Lung (tissue), 9 donors: ENCODE measurements at regions not wholly inside any gene's neighbourhood (a gene's known extent, or its start where the extent isn't known, plus 50 kb on each side); places are given as distances from the start of the nearest gene placed in this dataset.
A peak's percentile ranks its signal among the peaks of the same experiment; 100 is the strongest.
"Not testable (repeated sequence)": the region's sequence is repeated elsewhere in the genome, so short reads cannot be mapped to it uniquely, and the experiment has no call there.

Experiments
- ATAC-seq: fragments of 200-7000 bp; cut with Tn5 transposase; one replicate; pipeline ENCODE4 v1.9.1; 2020; ENCODE audit warnings: moderate number of reproducible peaks; ENCODE audit not compliant: insufficient read depth, low FRiP score
- DNase-seq, 3 donors: peaks; one replicate each; pipeline ENCODE4 v3.0.0-alpha.2; 2013 to 2017
- H3K27ac ChIP-seq, 2 donors: one replicate each; pipeline ENCODE4 v1.5.1; 2013; ENCODE audit warnings: mild to moderate bottlenecking in 2 of 2, moderate library complexity in 2 of 2, control low read depth in 1 of 2, inconsistent platforms in 1 of 2, low read depth in 1 of 2, low read length in 1 of 2
- H3K27me3 ChIP-seq, 3 donors: one replicate each; pipeline ENCODE4 v1.5.1; 2013; ENCODE audit warnings: low read length in 2 of 3; ENCODE audit not compliant: control insufficient read depth in 3 of 3, insufficient read depth in 3 of 3
- H3K36me3 ChIP-seq, 4 donors: one replicate each; pipeline ENCODE4 v1.5.1; 2013; ENCODE audit warnings: low read length in 4 of 4, mild to moderate bottlenecking in 1 of 4, moderate library complexity in 1 of 4; ENCODE audit not compliant: control insufficient read depth in 4 of 4, insufficient read depth in 4 of 4
- H3K4me1 ChIP-seq, 5 donors: one replicate each; pipeline ENCODE4 v1.5.1; 2013; ENCODE audit warnings: low read length in 5 of 5, mild to moderate bottlenecking in 2 of 5, moderate library complexity in 1 of 5; ENCODE audit not compliant: control insufficient read depth in 5 of 5, insufficient read depth in 5 of 5
- H3K4me3 ChIP-seq: one replicate; pipeline ENCODE4 v1.5.1; 2013; ENCODE audit warnings: mild to moderate bottlenecking, control low read depth, moderate library complexity
- H3K9ac ChIP-seq, 2 donors: one replicate each; pipeline ENCODE4 v1.5.1; 2013; ENCODE audit warnings: low read length in 2 of 2, control low read depth in 1 of 2; ENCODE audit not compliant: insufficient read depth in 1 of 2
- H3K9me3 ChIP-seq, 4 donors: one replicate each; pipeline ENCODE4 v1.5.1; 2013; ENCODE audit warnings: low read length in 3 of 4, mild to moderate bottlenecking in 1 of 4, moderate library complexity in 1 of 4; ENCODE audit not compliant: control insufficient read depth in 4 of 4, insufficient read depth in 3 of 4
- WGBS, 2 donors: extraction: QIAGEN DNeasy Blood & Tissue Kit; methylation state at CpG; one replicate each; pipeline ENCODE4 v1.1.7; 2013; 5-methylcytosine and 5-hydroxymethylcytosine counted together
- donor health status: Bipolar disorder and iron deficiency.
- donor health status: healthy.
- donor health status: DM: yes; HTN: yes; CAD: no.

GRCh38 chr1:149677359-149677758, 93.7 kb downstream of the PPIAL4C start:
- H3K9ac ChIP-seq, H3K27ac ChIP-seq, H3K27me3 ChIP-seq, H3K4me3 ChIP-seq, ATAC-seq, H3K9me3 ChIP-seq, H3K36me3 ChIP-seq, H3K4me1 ChIP-seq: not testable (repeated sequence)
- DNase-seq = peak; percentile 4 to 25 (median 6)
- 67 to 76% methylated on average over 5 of the region's 5 CpGs for WGBS, 2 donors

- WGBS, 2 donors = no CpG with 5 or more reads among the region's 3 CpGs
- not testable (repeated sequence) for H3K4me3 ChIP-seq, H3K27ac ChIP-seq, H3K9me3 ChIP-seq, H3K4me1 ChIP-seq, DNase-seq, H3K27me3 ChIP-seq, H3K36me3 ChIP-seq, H3K9ac ChIP-seq
- peak; percentile 72 for ATAC-seq
These were observed 95.8 kb upstream of the FCGR1A start for GRCh38 chr1:149686593-149687238.

- H3K4me1 ChIP-seq, DNase-seq, H3K4me3 ChIP-seq, H3K27me3 ChIP-seq, H3K9me3 ChIP-seq, H3K36me3 ChIP-seq, H3K9ac ChIP-seq, ATAC-seq, H3K27ac ChIP-seq: not testable (repeated sequence)
- WGBS, 2 donors = 93 to 94% methylated on average over 4 of the region's 6 CpGs
These were observed 91.1 kb upstream of the FCGR1A start for GRCh38 chr1:149691399-149691798.

GRCh38 chr1:149692804-149693539, 89.5 kb upstream of the FCGR1A start:
- H3K4me1 ChIP-seq, H3K9ac ChIP-seq, H3K36me3 ChIP-seq, ATAC-seq, H3K9me3 ChIP-seq, H3K4me3 ChIP-seq, H3K27me3 ChIP-seq, DNase-seq, H3K27ac ChIP-seq: not testable (repeated sequence)
- 84 to 86% methylated on average over 10 to 14 of the region's 17 CpGs for WGBS, 2 donors

GRCh38 chr1:149695066-149695465, 87.4 kb upstream of the FCGR1A start:
- H3K27me3 ChIP-seq, ATAC-seq, H3K9ac ChIP-seq, H3K27ac ChIP-seq, H3K9me3 ChIP-seq, H3K4me3 ChIP-seq, H3K4me1 ChIP-seq, DNase-seq, H3K36me3 ChIP-seq: not testable (repeated sequence)
- 38 to 41% methylated on average over 2 to 3 of the region's 3 CpGs for WGBS, 2 donors

GRCh38 chr1:149700220-149700619, 82.3 kb upstream of the FCGR1A start:
- WGBS, 2 donors = 5 to 9% methylated on average over 16 to 18 of the region's 24 CpGs
- H3K4me3 ChIP-seq, H3K9ac ChIP-seq, DNase-seq, H3K27me3 ChIP-seq, H3K4me1 ChIP-seq, H3K36me3 ChIP-seq, H3K9me3 ChIP-seq, H3K27ac ChIP-seq, ATAC-seq: not testable (repeated sequence)

- not testable (repeated sequence) for H3K4me1 ChIP-seq, DNase-seq, H3K36me3 ChIP-seq, H3K9me3 ChIP-seq, H3K27ac ChIP-seq, H3K9ac ChIP-seq, H3K4me3 ChIP-seq, H3K27me3 ChIP-seq
- ATAC-seq = peak; percentile 34
- no CpG with 5 or more reads among the region's 58 CpGs for WGBS, 2 donors
These were observed 81.6 kb upstream of the FCGR1A start for GRCh38 chr1:149700677-149701567.
